ENCODE measurements at regions not wholly inside any gene's neighbourhood (a gene's known extent, or its start where the extent isn't known, plus 50 kb on each side); places are given as distances from the start of the nearest gene placed in this dataset.
A peak's percentile ranks its signal among the peaks of the same experiment; 100 is the strongest.

GRCh38 chr4:11050766-11051165, 366.2 kb upstream of the CLNK start:
- no peak for DNase-seq

- peak; percentile 57 to 89 for DNase-seq
Observed at GRCh38 chr4:11049001-11049400, 364.4 kb upstream of the CLNK start.

DNA sequence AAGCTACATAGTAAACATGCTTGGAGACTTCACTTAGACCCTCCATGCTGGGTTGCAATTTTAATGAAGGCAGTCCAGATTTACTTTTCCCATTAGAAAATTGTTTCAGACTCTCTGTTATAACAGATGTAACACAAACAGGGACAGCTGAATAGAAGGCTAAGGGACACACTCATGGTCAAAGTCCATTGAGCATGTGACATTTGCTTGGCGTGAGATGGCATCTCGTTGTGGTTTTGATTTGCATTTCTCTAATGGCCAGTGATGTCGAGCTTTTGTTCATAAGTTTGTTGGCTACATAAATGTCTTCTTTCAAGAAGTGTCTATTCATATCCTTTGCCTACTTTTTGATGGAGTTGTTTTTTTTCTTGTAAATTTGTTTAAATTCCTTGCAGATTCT, 358.2 kb upstream of the CLNK start:
- DNase-seq, result no peak

- DNase-seq, result no peak
Observed at GRCh38 chr4:11039634-11040131, 355.1 kb upstream of the CLNK start.

DNA sequence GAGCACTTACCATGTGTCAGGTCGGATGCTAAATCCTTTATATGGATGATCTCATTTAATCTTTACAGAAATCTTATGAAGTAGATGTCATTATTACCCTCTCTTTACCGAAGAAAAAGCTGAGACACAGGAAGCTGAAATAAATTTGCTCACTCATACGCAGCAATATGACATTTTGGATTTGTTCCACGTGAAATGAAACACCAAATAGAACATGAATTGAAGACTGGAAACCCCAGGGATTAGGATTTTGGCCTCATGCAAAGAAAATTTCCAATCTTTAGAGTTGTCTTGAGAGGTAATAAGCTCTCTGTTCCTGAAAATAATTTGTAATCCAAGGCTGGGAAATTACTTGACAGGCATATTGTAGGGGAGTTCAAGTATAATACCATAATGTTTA, 354.4 kb upstream of the CLNK start:
- DNase-seq, result peak in 1 of 2 experiments; percentile 47

DNA sequence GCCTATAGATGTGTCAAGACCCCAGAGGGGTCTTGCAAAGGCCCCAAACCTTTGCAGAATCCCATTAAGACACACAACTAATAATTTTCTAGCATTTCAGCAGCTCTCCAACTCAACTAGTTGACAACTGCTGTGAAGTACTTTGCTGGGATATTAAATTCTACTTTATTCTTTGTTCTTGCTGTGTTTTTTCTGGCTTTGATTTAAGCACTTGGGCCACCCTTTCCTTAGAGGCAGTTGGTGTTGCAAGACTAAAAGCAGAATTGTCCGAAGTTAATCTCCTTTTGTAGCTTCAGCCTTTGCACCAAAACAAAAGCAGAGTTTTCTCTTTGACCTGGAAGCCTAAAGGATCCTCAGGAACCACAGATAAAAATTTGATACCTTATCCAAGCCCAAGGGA, 353.1 kb upstream of the CLNK start:
- no peak for DNase-seq

- DNase-seq, result no peak
Observed at GRCh38 chr4:11028334-11028733, 343.8 kb upstream of the CLNK start.

GRCh38 chr4:11021333-11021732, 336.8 kb upstream of the CLNK start:
- no peak for DNase-seq

GRCh38 chr4:11019451-11020240, 335.1 kb upstream of the CLNK start:
- DNase-seq, result no peak

DNA sequence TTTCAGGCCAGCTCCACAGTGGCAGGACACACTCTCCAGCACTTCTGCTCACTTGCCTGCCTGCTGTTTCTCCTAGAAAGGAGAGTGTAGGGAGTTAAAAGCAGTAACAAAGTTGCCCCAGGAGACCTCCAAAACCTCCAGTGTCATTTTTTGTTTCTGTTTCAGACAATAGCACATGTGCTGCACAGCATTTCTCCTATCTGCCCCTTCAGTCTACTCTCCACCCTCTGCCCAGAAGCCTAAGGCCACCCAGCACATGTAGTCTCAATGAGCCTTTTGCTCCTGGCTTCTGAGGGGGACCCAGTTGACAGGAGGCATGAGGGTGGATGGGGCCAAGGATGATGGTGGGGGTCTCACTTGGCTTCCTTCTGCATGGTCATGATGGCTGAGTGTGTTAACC, 329.6 kb upstream of the CLNK start:
- DNase-seq, result no peak

- DNase-seq, result no peak
Observed at GRCh38 chr4:11013094-11013664, 328.6 kb upstream of the CLNK start.

DNA sequence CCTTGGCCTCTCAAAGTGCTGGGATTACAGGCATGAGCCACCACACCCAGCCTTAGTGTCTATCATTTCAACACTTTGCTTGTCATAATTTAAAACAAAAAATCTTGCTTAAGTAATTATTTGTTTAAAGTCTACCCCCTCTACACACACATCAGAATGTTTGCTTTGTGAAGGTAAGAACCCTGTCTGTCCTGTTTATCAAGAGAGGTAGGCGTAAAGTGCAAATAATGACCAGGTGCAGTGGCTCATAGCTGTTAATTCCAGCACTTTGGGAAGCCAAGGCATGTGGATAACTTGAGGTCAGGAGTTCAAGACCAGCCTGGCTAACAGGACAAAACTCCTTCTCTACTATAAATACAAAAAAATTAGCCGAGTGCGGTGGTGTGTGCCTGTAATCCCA, 326.7 kb upstream of the CLNK start:
- DNase-seq, result no peak

- no peak for DNase-seq
Observed at GRCh38 chr4:11010624-11011023, 326.1 kb upstream of the CLNK start.

GRCh38 chr4:11009281-11009680, 324.7 kb upstream of the CLNK start:
- DNase-seq, result no peak

GRCh38 chr4:11005300-11005699, 320.7 kb upstream of the CLNK start:
- no peak for DNase-seq

DNA sequence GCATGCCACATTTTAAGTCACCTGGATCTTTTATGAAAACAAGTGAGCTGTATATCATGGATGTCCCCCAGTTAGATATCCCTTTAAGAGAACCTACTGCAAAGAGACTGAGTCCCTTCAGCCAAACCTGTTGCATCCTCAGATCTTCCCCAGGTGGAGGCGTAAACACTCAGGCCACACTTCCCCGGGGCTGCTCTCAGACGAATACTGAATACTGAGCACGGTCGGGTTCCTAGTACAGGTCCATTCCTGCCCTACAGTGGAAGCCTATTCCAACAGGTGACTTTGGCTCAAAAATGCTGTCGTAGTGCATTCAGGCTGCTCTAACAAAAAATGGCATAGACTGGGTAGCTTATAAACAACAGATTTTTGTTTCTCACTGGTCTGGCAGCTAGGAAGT, 320.2 kb upstream of the CLNK start:
- DNase-seq, result no peak

DNA sequence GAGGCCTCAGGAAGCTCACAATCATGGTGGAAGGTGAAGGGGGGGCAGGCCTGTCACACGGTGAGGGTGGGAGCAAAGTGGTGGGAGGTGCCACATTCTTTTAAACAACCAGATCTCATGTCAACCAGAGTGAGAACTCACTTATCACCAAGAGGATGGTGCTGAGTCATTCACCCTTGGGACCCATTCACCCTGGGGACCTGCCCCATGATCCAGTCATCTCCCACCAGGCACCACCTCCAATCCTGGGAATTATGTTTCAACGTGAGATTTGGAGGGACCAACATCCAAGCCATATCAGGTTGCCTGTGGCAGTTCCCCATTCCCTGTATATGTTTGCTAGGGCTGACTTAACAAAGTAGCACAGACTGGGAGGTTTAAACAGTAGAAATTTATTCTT, 318.4 kb upstream of the CLNK start:
- no peak for DNase-seq

GRCh38 chr4:10998846-10999245, 314.3 kb upstream of the CLNK start:
- DNase-seq, result no peak

- no peak for DNase-seq
Observed at GRCh38 chr4:10984815-10985214, 300.2 kb upstream of the CLNK start.

DNA sequence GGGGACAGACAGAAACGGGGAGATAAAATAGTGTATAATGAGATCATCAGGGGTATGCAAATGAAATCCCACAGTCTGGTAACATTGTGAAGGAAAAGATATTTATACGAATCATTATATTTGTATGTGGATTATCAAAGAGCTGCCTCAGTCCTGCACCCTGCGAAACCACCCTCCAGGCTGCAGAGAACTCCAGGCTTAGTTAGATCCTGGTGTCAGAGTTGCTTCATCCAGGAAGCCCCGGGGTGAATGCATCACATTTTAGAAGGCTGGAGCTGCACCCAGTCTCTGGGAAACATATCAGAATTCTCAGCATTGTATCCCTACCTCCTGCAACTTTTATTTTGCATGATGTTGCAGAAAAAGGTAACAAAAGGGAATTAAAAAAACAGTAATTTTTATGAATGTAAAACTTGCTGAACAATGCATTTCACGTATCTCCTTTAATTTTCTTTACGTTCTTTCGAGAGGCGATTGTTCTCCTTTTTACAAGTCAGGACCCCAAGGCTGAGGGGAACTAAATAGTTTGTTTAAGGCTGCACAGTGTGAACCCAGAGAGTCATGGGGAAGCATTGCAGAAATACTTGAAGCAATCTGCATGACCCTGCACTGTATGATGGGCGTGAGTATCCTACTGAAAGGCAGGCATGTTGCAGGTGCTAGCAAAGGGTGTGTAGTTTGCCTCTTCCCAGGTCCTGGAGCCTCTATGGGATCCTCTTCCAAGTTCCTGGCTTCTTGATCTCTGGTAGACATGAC, 299.5 kb upstream of the CLNK start:
- no peak for DNase-seq

DNA sequence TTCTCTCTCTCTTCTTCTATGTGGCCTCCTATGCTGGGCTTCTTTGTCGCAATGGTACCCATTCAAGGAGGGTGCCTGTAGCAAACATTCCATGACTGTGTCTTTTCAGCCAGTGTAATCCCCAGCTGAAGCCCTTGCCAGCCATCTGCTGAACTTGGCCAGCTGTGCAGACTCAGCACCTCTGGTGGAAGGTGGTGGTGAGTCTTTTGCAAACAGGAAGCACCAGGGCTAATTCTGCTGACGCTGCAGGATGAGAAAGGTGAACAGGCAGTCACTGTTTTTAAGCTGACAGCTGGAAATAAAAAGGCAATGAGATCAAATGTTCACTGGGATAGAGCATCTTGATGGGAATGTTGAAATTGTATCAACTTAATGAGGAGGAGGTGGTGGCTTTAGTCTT, 298.7 kb upstream of the CLNK start:
- DNase-seq, result peak in 1 of 2 experiments; percentile 21

DNA sequence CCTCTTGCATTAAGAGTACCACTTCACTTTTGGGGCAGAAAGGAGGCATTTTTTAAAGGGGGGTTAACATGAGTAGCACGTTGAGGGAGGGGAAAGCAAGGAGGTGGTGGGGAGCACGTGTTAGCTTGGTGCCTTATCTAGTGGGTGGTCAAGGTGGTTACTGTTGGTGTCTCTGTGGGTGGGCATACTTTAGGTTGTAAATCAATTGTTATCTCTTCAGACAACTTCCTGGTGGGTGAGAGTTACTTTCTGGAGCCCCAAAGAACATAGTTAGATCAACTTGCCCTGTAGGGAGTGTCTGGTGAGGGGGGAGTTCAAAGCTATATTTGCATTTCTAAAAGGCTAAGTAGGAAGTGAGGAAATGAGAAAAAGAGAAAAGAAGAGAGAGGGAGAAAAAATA, 297.7 kb upstream of the CLNK start:
- no peak for DNase-seq

GRCh38 chr4:10981576-10981975, 297.0 kb upstream of the CLNK start:
- DNase-seq, result no peak

GRCh38 chr4:10981096-10981495, 296.5 kb upstream of the CLNK start:
- DNase-seq, result no peak
